A549 (cell line): ENCODE measurements at regions not wholly inside any gene's neighbourhood (a gene's known extent, or its start where the extent isn't known, plus 50 kb on each side); places are given as distances from the start of the nearest gene placed in this dataset.

Source experiments
- ATAC-seq, 2 experiments: fragments of 200-7000 bp in 1 of 2; fragments of >200 bp in 1 of 2; cut with Nextera tagmentation in 1 of 2; cut with Tn5 transposase in 1 of 2; 3 replicates each; pipeline versions ENCODE4 v1.8.0 to v1.9.1; 2018 to 2020; ENCODE audit warnings: mild to moderate bottlenecking in 1 of 2, moderate library complexity in 1 of 2
- CTCF ChIA-PET: fragments of 300-600 bp; sonication (Branson Sonifier 250); formaldehyde crosslinking; extraction: SDS; loops from one replicate; lab custom pipeline; 2021; ENCODE audit warnings: antibody characterized with exemption, inconsistent platforms; lab: Yijun Ruan, JAX
- POLR2A ChIA-PET: fragments of 350-600 bp; formaldehyde crosslinking; extraction: SDS; loops from one replicate; lab custom pipeline; 2021; ENCODE audit warnings: antibody characterized with exemption, inconsistent platforms; lab: Yijun Ruan, JAX
- DNase-seq, 2 experiments: peaks; one replicate each; pipeline versions ENCODE4 v3.0.0 to v3.0.0-alpha.2; 2011 to 2016; ENCODE audit warnings: low read depth in 1 of 2, low spot score in 1 of 2
- FAIRE-seq: peaks from 2 replicates; lab custom pipeline; 2011; peaks lifted over from hg19 to GRCh38; lab: Jason Lieb, UNC
- H3K27ac ChIP-seq, 2 experiments: fragments of >200 bp; sonication (Bioruptor Twin); formaldehyde crosslinking; 3 replicates each; pipeline ENCODE4 v1.5.1; 2016 to 2017
- H3K4me1 ChIP-seq: fragments of >200 bp; sonication (Bioruptor Twin); formaldehyde crosslinking; 3 replicates; pipeline ENCODE4 v1.6.1; 2016
- H3K4me2 ChIP-seq: fragments of >200 bp; sonication (Bioruptor Twin); formaldehyde crosslinking; 3 replicates; pipeline ENCODE4 v1.6.1; 2016
- H3K4me3 ChIP-seq: fragments of >200 bp; sonication (Bioruptor Twin); formaldehyde crosslinking; 3 replicates; pipeline ENCODE4 v1.5.1; 2016
- H3K9me3 ChIP-seq: fragments of >200 bp; sonication (Bioruptor Twin); formaldehyde crosslinking; 3 replicates; pipeline ENCODE4 v1.6.1; 2016
- BHLHE40 ChIP-seq: IDR thresholded peaks from 2 replicates; pipeline ENCODE4 v1.6.1; 2012; ENCODE audit warnings: low read depth, low read length, inconsistent platforms
- CBX2 ChIP-seq: fragments of 200-600 bp; sonication (generic); IDR thresholded peaks from 2 replicates; pipeline ENCODE4 v1.6.1; 2016; ENCODE audit warnings: low read depth, mild to moderate bottlenecking, borderline replicate concordance
- CHD2 ChIP-seq: fragments of 150-350 bp; IDR thresholded peaks from 2 replicates; pipeline ENCODE4 v1.6.1; 2014; ENCODE audit warnings: low read length; ENCODE audit not compliant: partially characterized antibody
- EHMT2 ChIP-seq: fragments of 200-600 bp; sonication (generic); IDR thresholded peaks from 2 replicates; pipeline ENCODE4 v1.6.1; 2016; ENCODE audit warnings: antibody characterized with exemption, low read depth, mild to moderate bottlenecking, moderate library complexity
- ESRRA ChIP-seq: fragments of 150-350 bp; IDR thresholded peaks from 2 replicates; pipeline ENCODE4 v1.6.1; 2014; ENCODE audit warnings: mild to moderate bottlenecking, low read length, borderline replicate concordance
- FOSB ChIP-seq: fragments of 250-450 bp; sonication (Bioruptor Pico); IDR thresholded peaks from 2 replicates; pipeline ENCODE4 v1.5.0; 2020; ENCODE audit warnings: mild to moderate bottlenecking, moderate library complexity
- FOXS1 ChIP-seq: fragments of 250-450 bp; sonication (Bioruptor Pico); IDR thresholded peaks from 2 replicates; pipeline ENCODE4 v1.5.0; 2020; ENCODE audit warnings: mild to moderate bottlenecking, moderate library complexity
- HOXB5 ChIP-seq: fragments of 250-450 bp; sonication (Bioruptor Pico); IDR thresholded peaks from 2 replicates; pipeline ENCODE4 v1.5.0; 2020; ENCODE audit warnings: mild to moderate bottlenecking, moderate library complexity
- JUN ChIP-seq, 2 experiments: fragments of >200 bp; sonication (Bioruptor Twin); formaldehyde crosslinking; IDR thresholded peaks; 2 replicates in 1 of 2; 3 replicates in 1 of 2; pipeline ENCODE4 v1.6.1; 2016 to 2017
- JUNB ChIP-seq: fragments of >200 bp; sonication (Bioruptor Twin); formaldehyde crosslinking; IDR thresholded peaks from 2 replicates; pipeline ENCODE4 v1.6.1; 2016
- KDM5A ChIP-seq: fragments of 200-600 bp; sonication (generic); IDR thresholded peaks from 2 replicates; pipeline ENCODE4 v1.6.1; 2016; ENCODE audit warnings: antibody characterized with exemption, mild to moderate bottlenecking
- MYC ChIP-seq: IDR thresholded peaks from 2 replicates; pipeline ENCODE4 v1.6.1; 2012; ENCODE audit warnings: mild to moderate bottlenecking, inconsistent platforms, low read length, improper control_type of control experiment, borderline replicate concordance
- NFE2L2 ChIP-seq: fragments of 150-350 bp; conservative IDR thresholded peaks from 2 replicates; pipeline ENCODE4 v1.6.1; 2014; ENCODE audit warnings: low read length
- NR3C1 ChIP-seq: fragments of >200 bp; sonication (Bioruptor Twin); formaldehyde crosslinking; IDR thresholded peaks from 3 replicates; pipeline ENCODE4 v1.6.1; 2017
- PHF8 ChIP-seq: fragments of 200-600 bp; sonication (generic); IDR thresholded peaks from 2 replicates; pipeline ENCODE4 v1.6.1; 2016; ENCODE audit warnings: low read depth, mild to moderate bottlenecking, antibody characterized with exemption, moderate library complexity, borderline replicate concordance
- RAD21 ChIP-seq, 2 experiments: fragments of >200 bp in 1 of 2; sonication (Bioruptor Twin) in 1 of 2; formaldehyde crosslinking in 1 of 2; IDR thresholded peaks in 1 of 2; conservative IDR thresholded peaks in 1 of 2; 2 replicates in 1 of 2; 3 replicates in 1 of 2; pipeline ENCODE4 v1.6.1; 2012 to 2018; ENCODE audit warnings: inconsistent platforms in 1 of 2
- WGBS: methylation state at CpG from one replicate; pipeline ENCODE4 v1.1.6; 2017; ENCODE audit errors: missing lambda C conversion rate; 5-methylcytosine and 5-hydroxymethylcytosine counted together
- TF ChIP-seq, protein P1 (sequence below): fragments of 150-350 bp; IDR thresholded peaks from 2 replicates; pipeline ENCODE4 v1.6.1; 2014; ENCODE audit warnings: low read depth, mild to moderate bottlenecking, low read length
- TF ChIP-seq, protein P2 (sequence below): IDR thresholded peaks from 2 replicates; pipeline ENCODE4 v1.6.1; 2012
- TF ChIP-seq, protein P3 (sequence below): fragments of 200-600 bp; sonication (generic); IDR thresholded peaks from 2 replicates; pipeline ENCODE4 v1.6.1; 2016; ENCODE audit warnings: antibody characterized with exemption, mild to moderate bottlenecking, moderate library complexity
- TF ChIP-seq, protein P4 (sequence below): IDR thresholded peaks from 2 replicates; pipeline ENCODE4 v1.6.1; 2012; ENCODE audit warnings: low read depth, borderline replicate concordance

DNA sequence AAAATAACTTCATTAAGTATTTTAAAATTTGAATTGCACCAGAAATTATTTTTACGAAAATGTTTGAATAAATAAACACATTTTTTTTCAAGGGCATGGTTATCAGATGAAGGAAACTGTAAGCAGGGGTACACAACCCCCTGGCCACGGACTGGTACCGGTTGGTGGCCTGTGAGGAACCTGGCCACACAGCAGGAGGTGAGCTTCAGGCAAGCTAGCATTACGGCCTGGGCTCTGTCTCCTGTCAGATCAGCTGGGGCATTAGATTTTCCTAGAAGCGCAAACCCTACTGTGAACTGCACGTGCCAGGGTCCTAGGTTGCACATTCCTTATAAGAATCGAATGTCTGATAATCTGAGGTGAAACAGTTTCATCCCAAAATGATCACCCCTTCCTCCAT is 1499.7 kb upstream of the AGA start (continued):
- TF ChIP-seq, protein P1, sequence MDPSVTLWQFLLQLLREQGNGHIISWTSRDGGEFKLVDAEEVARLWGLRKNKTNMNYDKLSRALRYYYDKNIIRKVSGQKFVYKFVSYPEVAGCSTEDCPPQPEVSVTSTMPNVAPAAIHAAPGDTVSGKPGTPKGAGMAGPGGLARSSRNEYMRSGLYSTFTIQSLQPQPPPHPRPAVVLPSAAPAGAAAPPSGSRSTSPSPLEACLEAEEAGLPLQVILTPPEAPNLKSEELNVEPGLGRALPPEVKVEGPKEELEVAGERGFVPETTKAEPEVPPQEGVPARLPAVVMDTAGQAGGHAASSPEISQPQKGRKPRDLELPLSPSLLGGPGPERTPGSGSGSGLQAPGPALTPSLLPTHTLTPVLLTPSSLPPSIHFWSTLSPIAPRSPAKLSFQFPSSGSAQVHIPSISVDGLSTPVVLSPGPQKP: no peak
- TF ChIP-seq RAD21 (conservative IDR thresholded peaks at IDR 0.05 in 1 of 2, IDR thresholded peaks at IDR 0.05 in 1 of 2): no peak
- no peak for TF ChIP-seq CBX2
- TF ChIP-seq, protein P2, sequence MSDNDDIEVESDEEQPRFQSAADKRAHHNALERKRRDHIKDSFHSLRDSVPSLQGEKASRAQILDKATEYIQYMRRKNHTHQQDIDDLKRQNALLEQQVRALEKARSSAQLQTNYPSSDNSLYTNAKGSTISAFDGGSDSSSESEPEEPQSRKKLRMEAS: no peak
- TF ChIP-seq, all 56 proteins: peak for 0

DNA sequence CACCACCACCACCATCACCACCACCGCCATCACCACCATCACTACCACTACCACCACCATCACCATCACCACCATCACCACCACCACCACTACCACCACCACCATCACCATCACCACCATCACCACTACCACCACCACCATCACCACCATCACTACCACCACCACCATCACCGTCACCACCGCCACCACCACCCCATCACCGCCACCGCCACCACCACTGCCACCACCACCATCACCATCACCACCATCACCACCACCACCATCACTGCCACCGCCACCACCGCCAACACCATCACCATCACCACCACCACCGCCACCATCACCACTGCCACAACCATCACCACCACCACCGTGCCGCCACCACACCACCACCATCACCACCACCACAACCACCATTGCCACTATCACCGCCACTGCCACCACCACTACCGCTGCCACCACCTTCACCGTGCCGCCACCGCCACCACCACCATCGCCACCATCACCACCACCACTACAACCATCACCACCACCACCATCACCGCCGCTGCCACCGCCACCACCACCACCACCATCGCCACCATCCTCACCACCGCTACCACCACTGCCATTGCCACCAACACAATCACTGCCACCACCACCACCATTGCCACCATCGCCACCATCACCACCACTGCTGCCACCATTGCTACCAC is 1511.3 kb upstream of the AGA start:
- FAIRE-seq: no peak
- H3K27ac ChIP-seq: no peak overlapping the region
- no peaks in the 10 kb centered on the region for H3K4me1 ChIP-seq
- no peak for ATAC-seq
- WGBS: 69% methylated on average over 16 of the region's 22 CpGs
- DNase-seq: no peak
- H3K9me3 ChIP-seq: no peaks in the 10 kb centered on the region
- ChIA-PET POLR2A (no interaction called here), CTCF (no interaction called here)
- TF ChIP-seq EHMT2 (no peak), FOSB (CRISPR knock-in tag) (no peak), NR3C1 (no peak)
- no peak overlapping the region for H3K4me2 ChIP-seq
- H3K4me3 ChIP-seq: no peak overlapping the region

DNA sequence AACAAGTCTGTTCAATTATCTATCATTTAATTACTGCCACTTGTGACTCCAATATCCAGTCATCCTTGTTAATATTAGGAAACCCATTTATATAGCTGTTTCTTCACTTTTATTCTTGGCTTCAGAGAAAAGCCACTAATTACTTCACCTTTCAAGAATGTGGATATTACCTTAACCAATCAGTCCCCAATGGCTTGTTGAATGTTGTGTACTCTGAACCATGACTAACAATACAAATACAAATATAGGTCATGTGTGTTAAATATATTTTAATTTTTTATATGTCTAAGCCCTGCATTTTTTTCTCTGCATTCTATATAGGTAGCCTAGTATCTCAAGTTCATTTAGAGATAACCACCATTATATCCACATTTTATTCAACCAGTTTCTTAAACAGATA is 1513.4 kb upstream of the AGA start:
- DNase-seq (no peak), FAIRE-seq (no peak), ATAC-seq (no peak)
- TF ChIP-seq, protein P3, sequence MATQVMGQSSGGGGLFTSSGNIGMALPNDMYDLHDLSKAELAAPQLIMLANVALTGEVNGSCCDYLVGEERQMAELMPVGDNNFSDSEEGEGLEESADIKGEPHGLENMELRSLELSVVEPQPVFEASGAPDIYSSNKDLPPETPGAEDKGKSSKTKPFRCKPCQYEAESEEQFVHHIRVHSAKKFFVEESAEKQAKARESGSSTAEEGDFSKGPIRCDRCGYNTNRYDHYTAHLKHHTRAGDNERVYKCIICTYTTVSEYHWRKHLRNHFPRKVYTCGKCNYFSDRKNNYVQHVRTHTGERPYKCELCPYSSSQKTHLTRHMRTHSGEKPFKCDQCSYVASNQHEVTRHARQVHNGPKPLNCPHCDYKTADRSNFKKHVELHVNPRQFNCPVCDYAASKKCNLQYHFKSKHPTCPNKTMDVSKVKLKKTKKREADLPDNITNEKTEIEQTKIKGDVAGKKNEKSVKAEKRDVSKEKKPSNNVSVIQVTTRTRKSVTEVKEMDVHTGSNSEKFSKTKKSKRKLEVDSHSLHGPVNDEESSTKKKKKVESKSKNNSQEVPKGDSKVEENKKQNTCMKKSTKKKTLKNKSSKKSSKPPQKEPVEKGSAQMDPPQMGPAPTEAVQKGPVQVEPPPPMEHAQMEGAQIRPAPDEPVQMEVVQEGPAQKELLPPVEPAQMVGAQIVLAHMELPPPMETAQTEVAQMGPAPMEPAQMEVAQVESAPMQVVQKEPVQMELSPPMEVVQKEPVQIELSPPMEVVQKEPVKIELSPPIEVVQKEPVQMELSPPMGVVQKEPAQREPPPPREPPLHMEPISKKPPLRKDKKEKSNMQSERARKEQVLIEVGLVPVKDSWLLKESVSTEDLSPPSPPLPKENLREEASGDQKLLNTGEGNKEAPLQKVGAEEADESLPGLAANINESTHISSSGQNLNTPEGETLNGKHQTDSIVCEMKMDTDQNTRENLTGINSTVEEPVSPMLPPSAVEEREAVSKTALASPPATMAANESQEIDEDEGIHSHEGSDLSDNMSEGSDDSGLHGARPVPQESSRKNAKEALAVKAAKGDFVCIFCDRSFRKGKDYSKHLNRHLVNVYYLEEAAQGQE: no peak
- TF ChIP-seq ESRRA: no peak
- TF ChIP-seq MYC: no peak
- no peak for TF ChIP-seq CHD2
- no peak overlapping the region for H3K4me3 ChIP-seq
- no peak overlapping the region for H3K27ac ChIP-seq
- H3K4me1 ChIP-seq: no peaks in the 10 kb centered on the region
- ChIA-PET POLR2A (no interaction called here), CTCF (no interaction called here)
- no peak overlapping the region for H3K4me2 ChIP-seq
- no peaks in the 10 kb centered on the region for H3K9me3 ChIP-seq

DNA sequence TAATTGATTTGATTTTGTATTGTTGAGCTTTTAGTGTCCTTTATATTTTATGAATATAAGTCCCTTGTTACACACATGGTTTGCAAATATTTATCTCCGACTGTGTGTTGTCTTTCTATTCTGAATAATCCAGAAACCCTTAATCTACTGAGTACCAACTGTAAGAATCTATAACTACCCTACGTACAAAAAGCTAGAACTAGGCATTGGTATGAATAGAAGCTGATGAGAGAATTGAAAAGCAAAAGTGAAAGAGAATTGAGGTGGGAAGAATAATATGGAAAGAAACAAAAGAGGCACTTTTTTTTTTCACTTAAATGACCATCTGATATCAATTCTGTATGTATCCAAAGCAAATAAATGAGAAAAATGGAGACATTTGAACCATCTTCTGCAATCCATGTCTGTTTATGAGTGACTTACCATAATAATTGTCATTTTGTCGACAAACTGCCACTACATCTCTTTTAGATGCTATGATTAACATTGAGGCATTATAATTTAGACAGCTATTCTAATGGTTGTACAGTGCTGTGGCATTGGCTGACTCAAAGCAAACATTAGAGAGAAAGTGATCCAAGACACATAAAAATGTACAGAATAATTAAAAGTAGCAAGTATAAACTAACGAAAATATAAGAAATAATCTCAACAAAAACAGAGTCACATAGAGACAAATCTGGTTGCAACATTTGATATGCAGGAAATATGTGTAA is 1516.6 kb upstream of the AGA start:
- peak overlapping the region; percentile 38; the same call in 2 of the 3 replicates for H3K4me2 ChIP-seq
- WGBS: 11% methylated on average over 4 of the region's 4 CpGs
- DNase-seq (no peak), ATAC-seq (no peak), FAIRE-seq (no peak)
- CTCF ChIA-PET: interaction anchor here (0.8 kb wide), 1 partner anchor 9 kb away, joined by 4 read pairs; no protein-coding TSS in a partner anchor
- POLR2A ChIA-PET: no interaction called here
- H3K9me3 ChIP-seq: no peaks in the 10 kb centered on the region
- TF ChIP-seq, protein P1: no peak
- TF ChIP-seq JUNB: no peak
- TF ChIP-seq, protein P4, sequence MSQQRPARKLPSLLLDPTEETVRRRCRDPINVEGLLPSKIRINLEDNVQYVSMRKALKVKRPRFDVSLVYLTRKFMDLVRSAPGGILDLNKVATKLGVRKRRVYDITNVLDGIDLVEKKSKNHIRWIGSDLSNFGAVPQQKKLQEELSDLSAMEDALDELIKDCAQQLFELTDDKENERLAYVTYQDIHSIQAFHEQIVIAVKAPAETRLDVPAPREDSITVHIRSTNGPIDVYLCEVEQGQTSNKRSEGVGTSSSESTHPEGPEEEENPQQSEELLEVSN: no peak
- TF ChIP-seq KDM5A: no peak
- TF ChIP-seq NFE2L2: no peak
- TF ChIP-seq BHLHE40: no peak
- no peak for TF ChIP-seq FOXS1 (CRISPR knock-in tag)
- no peak for TF ChIP-seq PHF8
- TF ChIP-seq EHMT2: no peak
- TF ChIP-seq JUN (IDR thresholded peaks at IDR 0.05): no peak
- no peak for TF ChIP-seq HOXB5
- H3K27ac ChIP-seq: no peak overlapping the region
- no peak overlapping the region for H3K4me3 ChIP-seq
- no peaks in the 10 kb centered on the region for H3K4me1 ChIP-seq
